Left ventricle myocardium inferior (tissue), 1 donor: ENCODE measurements at regions not wholly inside any gene's neighbourhood (a gene's known extent, or its start where the extent isn't known, plus 50 kb on each side); places are given as distances from the start of the nearest gene placed in this dataset.

Experiments used
- DNase-seq: peaks from one replicate; pipeline ENCODE4 v3.0.0-alpha.2; 2020
- H3K27ac ChIP-seq: fragments of 200-600 bp; replicated peaks from 2 replicates; pipeline ENCODE4 v1.8.0; 2021
- H3K27me3 ChIP-seq: fragments of 200-600 bp; 2 replicates; pipeline ENCODE4 v1.8.0; 2021; ENCODE audit warnings: low read depth
- H3K36me3 ChIP-seq: fragments of 200-600 bp; 2 replicates; pipeline ENCODE4 v1.8.0; 2021
- H3K4me1 ChIP-seq: fragments of 200-600 bp; 2 replicates; pipeline ENCODE4 v1.8.0; 2021
- H3K4me3 ChIP-seq: fragments of 200-600 bp; 2 replicates; pipeline ENCODE4 v1.8.0; 2021; ENCODE audit warnings: mild to moderate bottlenecking, moderate library complexity
- H3K9me3 ChIP-seq: fragments of 200-600 bp; replicated peaks from 2 replicates; pipeline ENCODE4 v1.8.0; 2021
- CTCF ChIP-seq: fragments of 200-600 bp; IDR thresholded peaks from 2 replicates; pipeline ENCODE4 v1.8.0; 2021; ENCODE audit warnings: antibody characterized with exemption, mild to moderate bottlenecking, borderline replicate concordance
- intact Hi-C: fragments of 100-400 bp; cut with micrococcal nuclease; formaldehyde crosslinking; loops from one replicate; pipeline ENCODE4 v1.11.0; 2022
- donor health status: DM: no; HTN: yes; CAD: no; lungs with severe emphysema.

DNA sequence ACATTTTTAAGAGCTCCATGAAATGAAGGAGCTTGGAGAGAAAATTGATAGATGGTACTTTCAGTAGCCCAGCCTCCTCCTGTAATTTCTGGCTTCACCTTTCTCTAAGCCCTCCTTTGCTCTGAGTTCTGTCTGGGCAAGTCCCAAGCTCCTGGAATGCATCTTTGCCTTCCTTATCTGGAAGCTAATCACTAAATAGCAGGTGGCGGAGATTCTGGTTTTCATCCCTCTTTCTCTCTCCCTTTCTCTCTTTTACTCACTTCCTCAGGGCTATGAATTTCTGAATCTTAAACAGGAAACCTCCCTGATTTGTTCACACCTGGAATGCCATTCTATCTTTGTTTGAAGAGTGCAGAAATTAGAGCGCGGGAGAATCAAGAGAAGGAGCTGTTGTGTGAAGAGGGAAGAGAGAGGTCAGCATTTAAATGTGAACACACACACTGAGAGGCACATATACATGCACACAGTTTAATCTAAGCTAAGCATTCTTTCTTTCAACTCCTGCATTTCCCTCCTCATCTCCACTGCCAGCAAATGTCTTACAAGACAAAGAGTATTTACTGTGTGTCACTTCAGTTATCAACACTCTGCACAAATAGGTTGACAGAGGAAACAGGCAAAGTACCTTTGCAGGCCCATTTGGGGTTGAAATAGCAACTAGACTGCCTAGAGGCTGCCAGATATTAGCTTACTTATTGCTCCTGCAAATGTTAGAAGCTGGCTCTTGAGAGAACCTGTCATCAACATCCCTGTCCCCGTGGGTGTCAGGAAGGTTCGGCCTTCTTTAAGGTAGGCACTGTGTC, 199.4 kb upstream of the CAMK1G start:
- DNase-seq = no peak
- no peaks in the 10 kb centered on the region for H3K4me1 ChIP-seq
- H3K4me3 ChIP-seq = no peak overlapping the region
- no peak overlapping the region for H3K27ac ChIP-seq
- no peaks in the 10 kb centered on the region for H3K9me3 ChIP-seq
- no peak for TF ChIP-seq CTCF
- H3K36me3 ChIP-seq = no peaks in the 10 kb centered on the region
- intact Hi-C loops = no loop called here
- peaks cover 4% of the 10 kb centered on the region for H3K27me3 ChIP-seq

DNA sequence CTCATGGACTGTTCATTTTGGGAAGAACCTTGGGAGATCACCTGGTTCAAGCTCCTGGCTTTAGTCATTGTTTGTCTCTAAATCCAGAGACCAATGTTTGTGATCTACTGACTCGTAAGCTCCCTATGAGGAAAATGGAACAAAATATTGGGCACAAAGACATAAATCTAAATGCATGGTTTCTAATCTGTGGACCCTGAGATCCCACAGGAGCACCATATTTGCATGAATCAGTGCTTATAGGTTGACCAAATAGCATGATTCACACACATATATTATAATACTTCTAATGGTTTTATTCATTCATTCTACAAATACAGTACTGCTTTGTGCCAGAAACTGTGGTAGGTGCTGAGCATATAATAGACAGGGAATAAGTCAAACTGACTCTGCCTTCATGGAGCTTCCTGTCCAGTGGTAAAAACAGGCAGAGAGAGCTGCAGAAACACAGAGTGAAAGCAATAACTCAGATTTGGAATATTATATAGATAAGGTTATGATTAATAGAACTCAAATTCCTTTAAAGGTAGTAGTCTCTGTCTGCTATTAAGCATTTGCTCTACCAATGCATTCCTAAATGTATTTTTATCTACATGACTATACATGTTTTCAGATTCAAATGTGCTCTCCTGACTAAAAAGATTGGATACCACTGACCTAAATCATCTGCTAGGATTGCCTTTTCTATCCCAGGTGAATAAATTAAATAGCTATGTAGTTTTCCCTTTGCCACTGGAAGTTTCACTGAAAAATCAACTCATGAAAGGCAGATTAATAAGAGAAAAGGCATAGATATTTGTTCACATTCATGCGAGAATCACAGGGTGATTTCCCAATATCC, 198.6 kb upstream of the CAMK1G start:
- Histone ChIP-seq H3K36me3 (no peaks in the 10 kb centered on the region), H3K4me1 (no peaks in the 10 kb centered on the region), H3K27ac (no peak overlapping the region), H3K9me3 (no peaks in the 10 kb centered on the region), H3K27me3 (no peaks in the 10 kb centered on the region), H3K4me3 (no peak overlapping the region)
- DNase-seq = no peak
- intact Hi-C loops = no loop called here
- no peak for TF ChIP-seq CTCF

DNA sequence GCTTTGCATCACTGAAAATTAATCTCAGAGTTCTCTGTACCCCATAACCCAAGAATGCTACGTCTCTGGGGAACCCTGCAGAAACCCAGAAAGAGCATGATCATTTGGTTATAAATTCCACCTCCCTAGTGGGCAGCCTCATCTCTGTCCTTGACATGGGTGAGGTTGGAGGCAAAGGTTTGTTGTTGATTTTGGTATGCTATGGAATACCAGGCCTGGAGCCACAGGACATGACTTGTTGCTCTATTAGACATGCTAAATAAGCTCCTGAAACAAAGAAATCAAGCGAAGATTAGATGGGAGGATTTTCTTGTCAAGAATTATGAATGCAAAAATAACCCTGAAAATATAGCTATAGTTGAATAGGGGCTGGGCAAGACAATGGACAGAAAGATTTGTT, 197.4 kb upstream of the CAMK1G start:
- no peak for TF ChIP-seq CTCF
- Histone ChIP-seq H3K9me3 (no peaks in the 10 kb centered on the region), H3K4me3 (no peak overlapping the region), H3K27ac (no peak overlapping the region), H3K4me1 (no peaks in the 10 kb centered on the region), H3K36me3 (no peaks in the 10 kb centered on the region), H3K27me3 (no peaks in the 10 kb centered on the region)
- DNase-seq = no peak
- intact Hi-C loops = no loop called here

DNA sequence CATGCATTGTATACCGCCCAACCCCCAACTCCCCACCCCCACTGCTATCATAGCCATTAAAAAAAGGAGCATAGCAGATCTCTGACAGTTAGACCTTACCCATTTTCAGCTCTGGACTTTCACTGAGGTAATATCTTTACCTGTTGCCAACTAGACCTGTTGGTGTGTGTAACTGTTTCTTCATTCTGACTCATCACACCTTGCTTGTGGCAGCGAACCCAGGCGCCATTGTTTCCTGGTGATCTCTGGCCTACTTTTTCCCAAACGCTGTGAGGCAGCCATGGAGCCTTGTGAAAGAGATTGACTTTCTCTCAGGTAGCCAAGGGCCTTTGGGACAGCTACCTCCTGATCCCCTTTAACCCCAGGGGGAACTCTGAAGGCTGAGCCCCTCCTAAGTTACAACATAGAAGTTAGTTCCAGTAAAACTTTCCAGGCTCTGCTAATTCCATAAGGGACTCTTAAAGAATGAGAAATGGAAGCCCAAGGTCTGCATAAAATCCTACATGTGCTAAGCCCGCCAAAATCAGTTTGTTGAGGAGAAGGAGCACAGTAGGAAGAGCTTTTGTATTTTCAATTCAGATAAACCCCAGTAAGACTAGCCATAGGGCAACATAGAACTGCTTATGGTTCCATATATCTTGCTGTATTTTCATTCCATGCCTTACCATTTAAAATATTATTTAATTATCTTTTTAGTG, 196.1 kb upstream of the CAMK1G start:
- Histone ChIP-seq H3K4me3 (no peak overlapping the region), H3K27me3 (peaks cover 3% of the 10 kb centered on the region), H3K36me3 (no peaks in the 10 kb centered on the region), H3K4me1 (no peaks in the 10 kb centered on the region), H3K9me3 (no peaks in the 10 kb centered on the region), H3K27ac (no peak overlapping the region)
- TF ChIP-seq CTCF = no peak
- DNase-seq = no peak
- intact Hi-C loops = no loop called here

- Histone ChIP-seq H3K4me1 (no peaks in the 10 kb centered on the region), H3K36me3 (no peaks in the 10 kb centered on the region), H3K27me3 (peaks cover 7% of the 10 kb centered on the region), H3K9me3 (no peaks in the 10 kb centered on the region), H3K4me3 (no peak overlapping the region), H3K27ac (no peak overlapping the region)
- TF ChIP-seq CTCF = no peak
- intact Hi-C loops = no loop called here
- DNase-seq = no peak
These were observed 195.6 kb upstream of the CAMK1G start for GRCh38 chr1:209387969-209388329.
